ENCODE measurements at regions not wholly inside any gene's neighbourhood (a gene's known extent, or its start where the extent isn't known, plus 50 kb on each side); places are given as distances from the start of the nearest gene placed in this dataset.

DNA sequence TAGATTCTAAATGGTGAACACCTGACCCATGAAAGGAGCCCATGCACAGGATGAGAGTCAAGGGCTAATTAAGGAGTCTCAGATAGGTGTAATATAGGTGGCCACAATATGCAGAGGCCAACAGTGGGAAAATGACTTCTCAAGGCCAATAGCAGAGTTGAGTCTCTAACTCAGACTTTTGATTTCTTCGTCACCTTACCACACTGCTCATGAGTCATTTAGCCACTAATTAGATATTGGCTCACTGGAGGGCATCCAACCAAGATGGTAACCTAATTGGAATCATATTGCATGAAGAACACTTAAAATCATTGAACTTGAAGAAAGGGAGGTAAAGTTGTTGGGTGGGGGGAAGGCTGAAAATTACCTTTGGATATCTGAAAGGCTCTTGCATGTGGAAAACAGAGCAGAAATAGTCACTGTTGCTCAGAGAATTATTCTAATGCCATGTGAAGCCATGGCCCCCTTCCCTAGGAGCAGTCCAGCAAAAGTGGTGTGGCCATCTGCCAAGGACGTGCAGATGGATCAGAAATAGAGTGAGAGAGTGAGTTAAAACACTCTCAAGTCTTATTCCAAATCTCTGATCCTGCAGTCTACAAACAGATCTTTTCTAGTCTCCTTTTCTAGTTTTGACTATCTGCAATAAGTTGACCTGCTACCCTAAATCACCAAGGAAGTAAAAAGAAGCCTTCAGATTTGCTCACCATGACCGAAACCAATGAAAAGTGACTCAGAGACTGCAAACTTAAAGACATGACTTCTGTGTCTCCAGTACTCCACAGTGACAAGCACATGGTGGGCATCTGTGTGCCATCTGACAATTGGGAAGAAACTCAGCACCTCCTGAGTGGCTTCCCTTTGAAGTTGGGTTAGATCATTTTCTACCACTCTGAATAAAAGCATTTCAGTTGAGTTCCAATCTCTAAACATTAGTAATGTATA is 93.9 kb upstream of the C1QTNF7 start:
- TF ChIP-seq, protein P1, sequence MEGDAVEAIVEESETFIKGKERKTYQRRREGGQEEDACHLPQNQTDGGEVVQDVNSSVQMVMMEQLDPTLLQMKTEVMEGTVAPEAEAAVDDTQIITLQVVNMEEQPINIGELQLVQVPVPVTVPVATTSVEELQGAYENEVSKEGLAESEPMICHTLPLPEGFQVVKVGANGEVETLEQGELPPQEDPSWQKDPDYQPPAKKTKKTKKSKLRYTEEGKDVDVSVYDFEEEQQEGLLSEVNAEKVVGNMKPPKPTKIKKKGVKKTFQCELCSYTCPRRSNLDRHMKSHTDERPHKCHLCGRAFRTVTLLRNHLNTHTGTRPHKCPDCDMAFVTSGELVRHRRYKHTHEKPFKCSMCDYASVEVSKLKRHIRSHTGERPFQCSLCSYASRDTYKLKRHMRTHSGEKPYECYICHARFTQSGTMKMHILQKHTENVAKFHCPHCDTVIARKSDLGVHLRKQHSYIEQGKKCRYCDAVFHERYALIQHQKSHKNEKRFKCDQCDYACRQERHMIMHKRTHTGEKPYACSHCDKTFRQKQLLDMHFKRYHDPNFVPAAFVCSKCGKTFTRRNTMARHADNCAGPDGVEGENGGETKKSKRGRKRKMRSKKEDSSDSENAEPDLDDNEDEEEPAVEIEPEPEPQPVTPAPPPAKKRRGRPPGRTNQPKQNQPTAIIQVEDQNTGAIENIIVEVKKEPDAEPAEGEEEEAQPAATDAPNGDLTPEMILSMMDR (IDR thresholded peaks at IDR 0.05), result no peak
- TF ChIP-seq ZFX (IDR thresholded peaks at IDR 0.05; ENCODE audit: borderline replicate concordance), result no peak

Measured in 22Rv1 (cell line).